MM.1S (cell line): ENCODE measurements at regions not wholly inside any gene's neighbourhood (a gene's known extent, or its start where the extent isn't known, plus 50 kb on each side); places are given as distances from the start of the nearest gene placed in this dataset.

Experiments
- EZH2 ChIP-seq: fragments of 300-600 bp; sonication (generic); optimal IDR thresholded peaks from 2 replicates; pipeline ENCODE3; 2017; ENCODE audit warnings: low read depth, mild to moderate bottlenecking, antibody characterized with exemption, low read length, mixed read lengths
- EZH2phosphoT487 ChIP-seq: fragments of 300-600 bp; sonication (generic); IDR thresholded peaks from 2 replicates; pipeline ENCODE4 v1.6.1; 2018; ENCODE audit warnings: antibody characterized with exemption, low read length
- TF ChIP-seq, protein P1 (sequence below): fragments of 300-600 bp; sonication (generic); IDR thresholded peaks from 2 replicates; pipeline ENCODE4 v1.5.1; 2016; ENCODE audit warnings: antibody characterized with exemption, low read length, mixed read lengths

DNA sequence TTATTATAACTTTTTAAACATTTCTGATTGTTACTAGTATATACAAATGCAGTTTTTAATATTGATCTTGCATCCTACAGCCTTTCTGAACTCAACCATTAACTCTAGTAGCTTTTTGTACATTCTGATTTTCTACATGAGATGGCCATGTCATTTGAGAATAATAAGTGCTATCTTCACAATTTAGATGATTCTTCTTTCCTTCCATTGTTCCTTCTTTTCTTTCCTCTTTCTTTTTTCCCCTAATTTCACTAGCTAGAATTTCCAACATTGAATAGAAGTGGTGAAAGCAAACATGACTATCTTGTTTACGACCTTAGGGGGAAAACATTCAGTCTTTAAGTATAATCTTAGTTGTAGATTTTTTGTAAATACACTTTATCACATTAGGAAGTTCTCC, 128.2 kb upstream of the PRSS16 start:
- TF ChIP-seq, protein P1, sequence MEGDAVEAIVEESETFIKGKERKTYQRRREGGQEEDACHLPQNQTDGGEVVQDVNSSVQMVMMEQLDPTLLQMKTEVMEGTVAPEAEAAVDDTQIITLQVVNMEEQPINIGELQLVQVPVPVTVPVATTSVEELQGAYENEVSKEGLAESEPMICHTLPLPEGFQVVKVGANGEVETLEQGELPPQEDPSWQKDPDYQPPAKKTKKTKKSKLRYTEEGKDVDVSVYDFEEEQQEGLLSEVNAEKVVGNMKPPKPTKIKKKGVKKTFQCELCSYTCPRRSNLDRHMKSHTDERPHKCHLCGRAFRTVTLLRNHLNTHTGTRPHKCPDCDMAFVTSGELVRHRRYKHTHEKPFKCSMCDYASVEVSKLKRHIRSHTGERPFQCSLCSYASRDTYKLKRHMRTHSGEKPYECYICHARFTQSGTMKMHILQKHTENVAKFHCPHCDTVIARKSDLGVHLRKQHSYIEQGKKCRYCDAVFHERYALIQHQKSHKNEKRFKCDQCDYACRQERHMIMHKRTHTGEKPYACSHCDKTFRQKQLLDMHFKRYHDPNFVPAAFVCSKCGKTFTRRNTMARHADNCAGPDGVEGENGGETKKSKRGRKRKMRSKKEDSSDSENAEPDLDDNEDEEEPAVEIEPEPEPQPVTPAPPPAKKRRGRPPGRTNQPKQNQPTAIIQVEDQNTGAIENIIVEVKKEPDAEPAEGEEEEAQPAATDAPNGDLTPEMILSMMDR: no peak
- TF ChIP-seq EZH2phosphoT487 (no peak), EZH2 (no peak)
